ENCODE measurements at regions not wholly inside any gene's neighbourhood (a gene's known extent, or its start where the extent isn't known, plus 50 kb on each side); places are given as distances from the start of the nearest gene placed in this dataset.

DNA sequence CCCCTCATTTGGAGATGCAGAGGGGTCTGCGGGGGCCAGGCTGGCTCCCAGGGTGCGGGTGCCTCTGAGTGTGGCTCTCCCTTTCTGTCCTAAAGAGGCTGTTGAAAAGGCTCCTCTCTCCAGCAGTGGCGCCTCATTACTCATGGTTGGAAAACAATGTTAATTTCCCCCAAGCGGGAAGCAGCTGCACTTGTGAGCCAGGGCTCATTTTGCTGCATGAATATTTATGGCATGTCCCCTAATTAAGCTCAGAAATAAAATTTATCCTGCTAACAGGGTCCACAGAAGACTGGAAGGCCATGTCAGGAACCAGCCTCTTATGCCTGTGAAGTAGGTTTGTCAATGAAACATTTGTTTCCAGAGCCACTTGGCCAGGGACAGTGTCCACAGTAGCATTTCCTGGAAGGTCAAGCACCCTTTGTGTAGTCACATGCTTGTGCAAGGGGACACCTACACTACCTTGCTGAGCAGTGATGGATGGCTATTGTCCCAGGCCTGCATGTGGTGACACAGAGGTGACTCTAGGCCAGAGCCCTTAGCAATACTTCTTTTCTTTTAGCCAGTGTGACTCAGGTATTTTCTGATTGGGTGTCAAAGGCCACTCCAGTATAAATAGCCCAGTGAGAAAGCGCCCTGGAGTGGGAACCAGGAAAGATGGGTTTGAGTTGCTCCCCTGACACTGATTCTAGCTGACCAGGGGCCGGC is 259.0 kb downstream of the FOXD2 start:
- H3K9me3 ChIP-seq (ENCODE audit: control insufficient read depth in 2 of 2, insufficient read depth in 1 of 2, low read depth in 1 of 2, low read length in 1 of 2), result no peaks in the 10 kb centered on the region
- no peak overlapping the region for H3K4me3 ChIP-seq (ENCODE audit: low read depth in 1 of 2, low read length in 2 of 2)
- 87 to 93% methylated on average over 6 of the region's 6 CpGs for WGBS, 2 donors
- H3K27me3 ChIP-seq (ENCODE audit: control insufficient read depth in 1 of 2, insufficient read depth in 2 of 2, low read length in 2 of 2), result peaks cover 0 to 2% of the 10 kb centered on the region in 2 donors
- H3K27ac ChIP-seq (ENCODE audit: low read depth in 2 of 2, low read length in 1 of 2), result no peak overlapping the region
- no peaks in the 10 kb centered on the region for H3K36me3 ChIP-seq (ENCODE audit: control insufficient read depth in 2 of 2, insufficient read depth in 2 of 2, low read length in 1 of 2)
- peaks cover 0 to 2% of the 10 kb centered on the region in 2 donors for H3K4me1 ChIP-seq (ENCODE audit: control insufficient read depth in 2 of 2, insufficient read depth in 2 of 2, low read length in 1 of 2)

GRCh38 chr1:47697616-47698335 is 259.9 kb downstream of the FOXD2 start:
- Histone ChIP-seq H3K27ac (ENCODE audit: low read depth in 2 of 2, low read length in 1 of 2) (no peak overlapping the region), H3K4me1 (ENCODE audit: control insufficient read depth in 2 of 2, insufficient read depth in 2 of 2, low read length in 1 of 2) (peaks cover 0 to 2% of the 10 kb centered on the region in 2 donors), H3K4me3 (ENCODE audit: low read depth in 1 of 2, low read length in 2 of 2) (no peak overlapping the region), H3K36me3 (ENCODE audit: control insufficient read depth in 2 of 2, insufficient read depth in 2 of 2, low read length in 1 of 2) (no peaks in the 10 kb centered on the region), H3K27me3 (ENCODE audit: control insufficient read depth in 1 of 2, insufficient read depth in 2 of 2, low read length in 2 of 2) (peaks cover 0 to 2% of the 10 kb centered on the region in 2 donors), H3K9me3 (ENCODE audit: control insufficient read depth in 2 of 2, insufficient read depth in 1 of 2, low read depth in 1 of 2, low read length in 1 of 2) (no peaks in the 10 kb centered on the region)
- WGBS, 2 donors, result 85 to 92% methylated on average over 7 of the region's 7 CpGs

- no peak overlapping the region for H3K4me3 ChIP-seq (ENCODE audit: low read depth in 1 of 2, low read length in 2 of 2)
- no peaks in the 10 kb centered on the region for H3K36me3 ChIP-seq (ENCODE audit: control insufficient read depth in 2 of 2, insufficient read depth in 2 of 2, low read length in 1 of 2)
- no peaks in the 10 kb centered on the region for H3K9me3 ChIP-seq (ENCODE audit: control insufficient read depth in 2 of 2, insufficient read depth in 1 of 2, low read depth in 1 of 2, low read length in 1 of 2)
- 80 to 82% methylated on average over 5 of the region's 5 CpGs for WGBS, 2 donors
- H3K27ac ChIP-seq (ENCODE audit: low read depth in 2 of 2, low read length in 1 of 2), result no peak overlapping the region
- peaks cover 0 to 2% of the 10 kb centered on the region in 2 donors for H3K27me3 ChIP-seq (ENCODE audit: control insufficient read depth in 1 of 2, insufficient read depth in 2 of 2, low read length in 2 of 2)
- H3K4me1 ChIP-seq (ENCODE audit: control insufficient read depth in 2 of 2, insufficient read depth in 2 of 2, low read length in 1 of 2), result peaks cover 2 to 3% of the 10 kb centered on the region in 2 donors
Observed at GRCh38 chr1:47699492-47700235, 261.8 kb downstream of the FOXD2 start.

DNA sequence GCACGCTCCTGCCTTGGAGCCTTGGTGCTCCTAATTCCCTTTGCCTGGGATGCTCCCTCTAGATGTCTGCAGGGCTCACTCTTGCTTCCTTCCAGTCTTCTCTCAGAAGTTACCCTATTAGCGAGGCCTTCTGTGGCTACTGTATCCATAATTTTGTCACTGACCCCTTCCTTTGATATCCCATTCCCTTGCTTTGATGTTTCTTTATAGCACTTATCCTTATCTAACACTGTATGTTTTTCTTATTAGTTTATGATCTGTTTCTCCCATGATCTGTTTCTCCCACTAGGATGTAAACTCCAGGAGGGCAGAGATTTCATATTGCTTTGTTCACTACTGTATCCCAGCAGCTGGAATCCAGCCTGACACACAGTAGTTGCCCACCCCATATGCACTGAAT is 263.4 kb downstream of the FOXD2 start:
- Histone ChIP-seq H3K4me1 (ENCODE audit: control insufficient read depth in 2 of 2, insufficient read depth in 2 of 2, low read length in 1 of 2) (peaks cover 2 to 3% of the 10 kb centered on the region in 2 donors), H3K27ac (ENCODE audit: low read depth in 2 of 2, low read length in 1 of 2) (no peak overlapping the region)

DNA sequence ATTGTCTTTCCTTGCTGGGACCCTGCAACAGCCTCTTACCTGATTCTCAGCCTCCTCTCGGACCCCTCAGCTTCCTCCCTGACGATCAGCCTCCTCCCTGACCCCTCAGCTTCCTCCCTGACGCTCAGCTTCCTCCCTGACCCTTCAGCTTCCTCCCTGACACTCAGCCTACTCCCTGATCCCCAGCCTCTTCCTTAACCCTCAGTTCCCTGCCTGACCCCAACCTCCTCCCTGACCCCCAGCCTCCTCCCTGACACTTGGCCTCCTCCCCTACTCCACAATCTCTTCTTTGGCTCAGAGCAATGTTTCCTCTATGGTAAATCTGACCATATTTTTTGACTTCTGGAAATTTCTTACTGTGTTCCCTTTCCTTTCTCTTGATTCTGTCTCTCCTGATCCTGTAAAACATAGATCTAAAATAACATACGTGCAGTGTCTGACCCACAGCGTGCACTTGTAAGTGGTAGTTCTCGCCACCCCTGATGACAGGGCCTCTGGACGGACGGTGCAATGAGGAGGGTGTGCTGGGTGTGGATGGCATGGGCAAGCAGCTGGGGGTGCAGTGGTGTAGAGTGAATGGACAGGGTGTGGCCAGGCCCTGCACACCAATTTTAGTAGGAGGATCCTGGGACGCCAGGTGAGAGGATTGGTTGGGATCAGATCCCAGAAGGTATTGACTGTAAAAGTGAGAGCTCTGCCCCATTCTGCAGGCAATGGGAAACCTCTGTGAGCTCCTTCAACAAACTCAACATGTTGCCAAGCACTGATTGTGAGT is 264.1 kb downstream of the FOXD2 start:
- H3K36me3 ChIP-seq (ENCODE audit: control insufficient read depth in 2 of 2, insufficient read depth in 2 of 2, low read length in 1 of 2), result no peaks in the 10 kb centered on the region
- no peaks in the 10 kb centered on the region for H3K9me3 ChIP-seq (ENCODE audit: control insufficient read depth in 2 of 2, insufficient read depth in 1 of 2, low read depth in 1 of 2, low read length in 1 of 2)
- peaks cover 0 to 4% of the 10 kb centered on the region in 2 donors for H3K27me3 ChIP-seq (ENCODE audit: control insufficient read depth in 1 of 2, insufficient read depth in 2 of 2, low read length in 2 of 2)
- 85 to 88% methylated on average over 9 of the region's 9 CpGs for WGBS, 2 donors
- H3K4me1 ChIP-seq (ENCODE audit: control insufficient read depth in 2 of 2, insufficient read depth in 2 of 2, low read length in 1 of 2), result peaks cover 2 to 3% of the 10 kb centered on the region in 2 donors
- no peak overlapping the region for H3K27ac ChIP-seq (ENCODE audit: low read depth in 2 of 2, low read length in 1 of 2)
- no peak overlapping the region for H3K4me3 ChIP-seq (ENCODE audit: low read depth in 1 of 2, low read length in 2 of 2)

More for the DNA sequence above, 263.4 kb downstream of the FOXD2 start:
- no peaks in the 10 kb centered on the region for H3K9me3 ChIP-seq (ENCODE audit: control insufficient read depth in 2 of 2, insufficient read depth in 1 of 2, low read depth in 1 of 2, low read length in 1 of 2)
- peaks cover 0 to 4% of the 10 kb centered on the region in 2 donors for H3K27me3 ChIP-seq (ENCODE audit: control insufficient read depth in 1 of 2, insufficient read depth in 2 of 2, low read length in 2 of 2)
- WGBS, 2 donors, result 90 to 98% methylated on average over 2 of the region's 2 CpGs
- no peak overlapping the region for H3K4me3 ChIP-seq (ENCODE audit: low read depth in 1 of 2, low read length in 2 of 2)
- H3K36me3 ChIP-seq (ENCODE audit: control insufficient read depth in 2 of 2, insufficient read depth in 2 of 2, low read length in 1 of 2), result no peaks in the 10 kb centered on the region

- H3K36me3 ChIP-seq (ENCODE audit: control insufficient read depth in 2 of 2, insufficient read depth in 2 of 2, low read length in 1 of 2), result no peaks in the 10 kb centered on the region
- 34 to 54% methylated on average over 9 of the region's 9 CpGs for WGBS, 2 donors
- H3K9me3 ChIP-seq (ENCODE audit: control insufficient read depth in 2 of 2, insufficient read depth in 1 of 2, low read depth in 1 of 2, low read length in 1 of 2), result no peaks in the 10 kb centered on the region
- no peak overlapping the region for H3K27ac ChIP-seq (ENCODE audit: low read depth in 2 of 2, low read length in 1 of 2)
- no peak overlapping the region for H3K4me3 ChIP-seq (ENCODE audit: low read depth in 1 of 2, low read length in 2 of 2)
- H3K27me3 ChIP-seq (ENCODE audit: control insufficient read depth in 1 of 2, insufficient read depth in 2 of 2, low read length in 2 of 2), result peaks cover 4 to 10% of the 10 kb centered on the region in 2 donors
- peaks cover 2 to 3% of the 10 kb centered on the region in 2 donors for H3K4me1 ChIP-seq (ENCODE audit: control insufficient read depth in 2 of 2, insufficient read depth in 2 of 2, low read length in 1 of 2)
Observed at GRCh38 chr1:47703156-47703825, 265.4 kb downstream of the FOXD2 start.

GRCh38 chr1:47703981-47704596 is 266.2 kb downstream of the FOXD2 start:
- Histone ChIP-seq H3K9me3 (ENCODE audit: control insufficient read depth in 2 of 2, insufficient read depth in 1 of 2, low read depth in 1 of 2, low read length in 1 of 2) (no peaks in the 10 kb centered on the region), H3K4me1 (ENCODE audit: control insufficient read depth in 2 of 2, insufficient read depth in 2 of 2, low read length in 1 of 2) (peaks cover 3 to 4% of the 10 kb centered on the region in 2 donors), H3K36me3 (ENCODE audit: control insufficient read depth in 2 of 2, insufficient read depth in 2 of 2, low read length in 1 of 2) (no peaks in the 10 kb centered on the region), H3K4me3 (ENCODE audit: low read depth in 1 of 2, low read length in 2 of 2) (no peak overlapping the region), H3K27ac (ENCODE audit: low read depth in 2 of 2, low read length in 1 of 2) (no peak overlapping the region), H3K27me3 (ENCODE audit: control insufficient read depth in 1 of 2, insufficient read depth in 2 of 2, low read length in 2 of 2) (peaks cover 10 to 11% of the 10 kb centered on the region in 2 donors)
- 67 to 78% methylated on average over 8 of the region's 8 CpGs for WGBS, 2 donors

GRCh38 chr1:47705517-47706130 is 267.8 kb downstream of the FOXD2 start:
- WGBS, 2 donors, result 62 to 70% methylated on average over 6 of the region's 6 CpGs

More at GRCh38 chr1:47705517-47706130, 267.8 kb downstream of the FOXD2 start:
- H3K36me3 ChIP-seq (ENCODE audit: control insufficient read depth in 2 of 2, insufficient read depth in 2 of 2, low read length in 1 of 2), result no peaks in the 10 kb centered on the region
- H3K27ac ChIP-seq (ENCODE audit: low read depth in 2 of 2, low read length in 1 of 2), result no peak overlapping the region
- no peaks in the 10 kb centered on the region for H3K9me3 ChIP-seq (ENCODE audit: control insufficient read depth in 2 of 2, insufficient read depth in 1 of 2, low read depth in 1 of 2, low read length in 1 of 2)
- no peak overlapping the region for H3K4me3 ChIP-seq (ENCODE audit: low read depth in 1 of 2, low read length in 2 of 2)
- H3K27me3 ChIP-seq (ENCODE audit: control insufficient read depth in 1 of 2, insufficient read depth in 2 of 2, low read length in 2 of 2), result peaks cover 13 to 22% of the 10 kb centered on the region in 2 donors
- peaks cover 3 to 10% of the 10 kb centered on the region in 2 donors for H3K4me1 ChIP-seq (ENCODE audit: control insufficient read depth in 2 of 2, insufficient read depth in 2 of 2, low read length in 1 of 2)
